ENCODE measurements at regions not wholly inside any gene's neighbourhood (a gene's known extent, or its start where the extent isn't known, plus 50 kb on each side); places are given as distances from the start of the nearest gene placed in this dataset.

DNA sequence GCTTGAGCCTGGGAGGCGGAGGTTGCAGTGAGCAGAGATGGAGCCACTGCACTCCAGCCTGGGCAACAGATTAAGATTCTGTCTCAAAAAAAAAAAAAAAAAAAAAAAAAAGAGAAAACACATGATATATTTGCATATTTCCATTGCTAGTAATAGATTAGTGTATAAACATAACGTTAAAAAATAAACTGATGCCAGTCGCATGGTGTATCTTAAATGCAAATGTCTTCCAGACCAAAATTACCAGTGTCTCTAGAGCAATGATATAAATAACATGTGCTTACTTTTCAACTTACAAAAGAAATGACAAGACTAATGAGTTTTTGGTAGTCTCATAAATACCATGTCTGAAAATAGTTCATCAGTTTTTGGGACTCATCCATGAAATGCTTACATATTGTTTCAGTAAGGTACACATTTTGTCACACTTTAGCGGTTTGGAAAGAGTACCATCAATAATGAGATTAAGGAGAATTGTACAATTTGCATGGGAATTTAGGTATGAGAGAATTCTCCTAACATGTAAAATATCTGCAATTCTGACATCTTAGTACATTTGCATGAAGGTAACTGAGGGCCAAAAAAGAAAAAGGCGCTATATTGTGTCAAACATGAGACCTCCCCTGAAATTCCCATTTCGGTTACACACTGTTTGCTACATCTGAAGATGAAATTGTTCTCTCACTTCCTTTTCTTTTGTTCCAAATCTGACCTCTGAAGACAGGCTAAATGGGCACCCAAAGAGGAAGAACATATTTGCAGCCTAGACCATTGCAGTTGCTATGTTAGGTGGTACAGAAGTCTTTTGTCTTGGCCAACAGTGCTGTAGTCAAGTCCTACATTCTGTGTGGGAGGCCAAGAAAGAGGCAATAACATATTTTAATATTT, 51.5 kb upstream of the PIP4K2A start:
- no peak for DNase-seq

DNA sequence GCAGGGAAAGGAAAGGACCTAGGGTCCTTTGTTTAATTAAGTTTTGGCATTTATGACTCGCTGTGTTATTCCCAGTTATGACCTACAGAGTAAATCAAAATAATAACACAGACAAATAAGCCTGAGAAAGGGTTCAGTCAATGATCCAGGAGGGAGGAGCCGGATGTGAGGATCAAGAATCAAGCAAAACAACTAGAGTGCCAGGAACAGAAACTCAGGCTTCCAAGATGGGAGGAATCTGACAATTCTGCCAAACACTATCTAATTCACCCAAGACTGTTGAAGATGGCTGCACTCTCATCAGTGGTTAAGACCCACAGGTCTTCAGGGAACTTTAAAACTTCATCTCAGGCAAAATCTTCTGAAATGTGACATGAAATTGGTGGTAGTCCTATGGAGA, 50.3 kb upstream of the PIP4K2A start:
- DNase-seq, result no peak

All from NCI-H1930 (cell line).